ENCODE measurements at regions not wholly inside any gene's neighbourhood (a gene's known extent, or its start where the extent isn't known, plus 50 kb on each side); places are given as distances from the start of the nearest gene placed in this dataset.

DNA sequence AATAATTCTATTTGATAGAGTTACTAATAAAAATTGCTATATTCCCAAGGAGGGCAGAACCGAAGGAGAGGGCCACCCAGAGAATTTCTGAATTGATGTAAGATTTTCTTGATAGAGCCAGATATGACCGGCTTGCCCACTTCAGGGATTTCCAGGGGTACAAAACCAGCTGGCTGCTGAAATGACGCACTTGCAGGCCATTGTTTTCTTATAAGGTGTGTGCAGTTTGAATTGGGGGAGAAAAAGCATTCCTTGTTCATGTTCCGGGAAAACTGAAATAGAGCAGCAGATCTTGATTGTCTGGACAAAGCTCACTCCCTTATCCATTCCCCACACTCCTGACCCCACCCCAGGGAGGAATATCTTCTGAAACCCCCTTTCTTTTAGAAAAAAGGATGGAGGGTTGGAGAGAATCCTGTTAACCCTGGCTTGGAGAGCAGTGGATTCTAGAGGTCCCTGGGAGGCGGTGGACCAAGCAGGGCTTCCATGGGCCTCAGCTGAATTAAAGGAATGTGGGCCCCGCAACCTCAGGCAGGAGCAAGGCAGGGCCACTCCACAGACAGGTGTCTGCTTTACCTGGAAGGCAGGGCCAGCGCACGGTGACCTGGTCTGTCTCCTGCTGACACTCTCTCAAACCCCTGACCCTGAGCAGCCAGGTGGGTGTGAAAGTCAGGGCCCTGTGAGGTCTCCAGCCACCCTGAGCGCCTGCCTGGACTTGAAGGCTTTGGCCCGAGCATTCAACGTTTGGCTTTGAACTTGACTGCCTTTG, 96.4 kb downstream of the TMEM170B start:
- no peaks in the 10 kb centered on the region for H3K27me3 ChIP-seq (ENCODE audit: insufficient read depth, low read length, poor library complexity)
- no peak overlapping the region for H4K5ac ChIP-seq (ENCODE audit: low read length)
- H3K18ac ChIP-seq (ENCODE audit: low read length) = no peak overlapping the region
- DNase-seq = no peak
- H3K4ac ChIP-seq (ENCODE audit: low read depth, low read length) = no peak overlapping the region
- H2AK5ac ChIP-seq (ENCODE audit: low read length) = no peak overlapping the region
- no peaks in the 10 kb centered on the region for H3K79me1 ChIP-seq (ENCODE audit: low read length)
- H2BK5ac ChIP-seq (ENCODE audit: low read length) = no peak overlapping the region
- no peak overlapping the region for H2BK15ac ChIP-seq (replicated peaks; ENCODE audit: low read depth)
- H3K4me2 ChIP-seq (ENCODE audit: low read length) = no peak overlapping the region
- no peak overlapping the region for H3K27ac ChIP-seq (ENCODE audit: low read depth, low read length)
- no CpG with 5 or more reads among the region's 11 CpGs for WGBS (ENCODE audit: extremely low coverage, insufficient coverage, low lambda C conversion rate)
- no peaks in the 10 kb centered on the region for H3K79me2 ChIP-seq (ENCODE audit: control insufficient read depth, insufficient read depth, low read length)
- H3K36me3 ChIP-seq (ENCODE audit: control insufficient read depth, insufficient read depth, low read length) = no peaks in the 10 kb centered on the region
- H3K23ac ChIP-seq (ENCODE audit: low read length) = no peak overlapping the region
- no peak overlapping the region for H4K8ac ChIP-seq (ENCODE audit: low read depth, low read length)
- H3K9ac ChIP-seq (ENCODE audit: low read length) = no peak overlapping the region
- no peak overlapping the region for H3K4me3 ChIP-seq (ENCODE audit: low read length)
- H3K4me1 ChIP-seq (ENCODE audit: control insufficient read depth, low read depth, low read length) = no peaks in the 10 kb centered on the region
- H2BK120ac ChIP-seq (ENCODE audit: low read depth, low read length) = peak overlapping the region; percentile 8
- no peak overlapping the region for H3K56ac ChIP-seq (ENCODE audit: low read length)

DNA sequence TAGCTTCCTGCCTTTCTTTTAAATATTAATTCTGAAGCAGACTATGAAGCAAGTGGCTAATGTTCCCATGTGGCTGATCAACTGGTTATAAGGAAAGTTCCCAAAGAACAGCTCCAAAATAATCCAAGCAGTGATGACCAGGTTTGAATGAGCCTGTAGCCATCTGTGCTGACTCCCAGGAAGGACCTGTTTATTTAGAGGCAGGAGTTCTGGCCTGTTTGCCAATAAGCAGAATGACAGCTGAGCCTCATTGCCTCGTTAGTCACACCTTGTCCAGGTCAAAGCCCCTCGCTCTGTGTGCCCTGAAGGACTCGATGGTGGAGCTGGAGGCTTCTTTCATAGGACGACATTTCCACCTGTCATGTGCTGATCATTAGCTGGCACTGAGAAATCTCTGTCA, 97.4 kb downstream of the TMEM170B start:
- DNase-seq = no peak
- Histone ChIP-seq H3K4me2 (ENCODE audit: low read length) (no peak overlapping the region), H3K4me3 (ENCODE audit: low read length) (no peak overlapping the region), H3K9ac (ENCODE audit: low read length) (no peak overlapping the region), H3K4ac (ENCODE audit: low read depth, low read length) (no peak overlapping the region), H2BK15ac (replicated peaks; ENCODE audit: low read depth) (no peak overlapping the region), H3K56ac (ENCODE audit: low read length) (no peak overlapping the region), H4K8ac (ENCODE audit: low read depth, low read length) (no peak overlapping the region), H4K5ac (ENCODE audit: low read length) (no peak overlapping the region), H3K36me3 (ENCODE audit: control insufficient read depth, insufficient read depth, low read length) (no peaks in the 10 kb centered on the region), H3K23ac (ENCODE audit: low read length) (no peak overlapping the region), H3K18ac (ENCODE audit: low read length) (no peak overlapping the region), H3K27me3 (ENCODE audit: insufficient read depth, low read length, poor library complexity) (no peaks in the 10 kb centered on the region), H2BK120ac (ENCODE audit: low read depth, low read length) (no peak overlapping the region), H3K4me1 (ENCODE audit: control insufficient read depth, low read depth, low read length) (no peaks in the 10 kb centered on the region), H3K79me1 (ENCODE audit: low read length) (no peaks in the 10 kb centered on the region), H2AK5ac (ENCODE audit: low read length) (no peak overlapping the region), H2BK5ac (ENCODE audit: low read length) (no peak overlapping the region), H3K27ac (ENCODE audit: low read depth, low read length) (no peak overlapping the region), H3K79me2 (ENCODE audit: control insufficient read depth, insufficient read depth, low read length) (no peaks in the 10 kb centered on the region)
- WGBS (ENCODE audit: extremely low coverage, insufficient coverage, low lambda C conversion rate) = no CpG with 5 or more reads among the region's 4 CpGs

DNA sequence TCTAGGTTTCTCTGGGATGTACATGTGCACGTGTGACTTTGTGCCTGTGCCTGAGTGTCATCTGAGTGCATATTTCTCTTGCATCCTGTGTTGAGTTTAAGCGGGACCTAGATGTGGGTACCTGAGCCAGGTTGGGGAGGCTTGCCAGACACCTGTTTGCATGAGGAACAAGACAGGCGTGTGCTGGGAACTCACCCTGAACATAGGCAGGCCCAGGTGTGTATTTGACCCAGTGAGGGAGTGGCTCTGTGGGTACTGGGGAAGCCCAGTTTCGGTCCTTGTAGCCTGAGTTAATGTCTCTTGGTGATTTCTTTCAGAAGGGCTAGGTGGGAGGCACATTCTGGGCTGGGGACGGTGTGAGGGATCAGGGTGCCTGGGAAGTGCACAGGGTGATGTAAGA, 98.6 kb downstream of the TMEM170B start:
- Histone ChIP-seq H2AK5ac (ENCODE audit: low read length) (no peak overlapping the region), H3K23ac (ENCODE audit: low read length) (no peak overlapping the region), H2BK15ac (replicated peaks; ENCODE audit: low read depth) (no peak overlapping the region), H2BK120ac (ENCODE audit: low read depth, low read length) (no peak overlapping the region), H3K4me1 (ENCODE audit: control insufficient read depth, low read depth, low read length) (no peaks in the 10 kb centered on the region), H3K4me2 (ENCODE audit: low read length) (no peak overlapping the region), H3K4me3 (ENCODE audit: low read length) (no peak overlapping the region), H3K79me2 (ENCODE audit: control insufficient read depth, insufficient read depth, low read length) (no peaks in the 10 kb centered on the region), H3K56ac (ENCODE audit: low read length) (peak overlapping the region; percentile 10), H3K79me1 (ENCODE audit: low read length) (no peaks in the 10 kb centered on the region), H3K18ac (ENCODE audit: low read length) (no peak overlapping the region), H4K5ac (ENCODE audit: low read length) (no peak overlapping the region), H3K36me3 (ENCODE audit: control insufficient read depth, insufficient read depth, low read length) (no peaks in the 10 kb centered on the region), H2BK5ac (ENCODE audit: low read length) (no peak overlapping the region), H3K27ac (ENCODE audit: low read depth, low read length) (no peak overlapping the region), H4K8ac (ENCODE audit: low read depth, low read length) (no peak overlapping the region), H3K27me3 (ENCODE audit: insufficient read depth, low read length, poor library complexity) (no peaks in the 10 kb centered on the region), H3K4ac (ENCODE audit: low read depth, low read length) (no peak overlapping the region), H3K9ac (ENCODE audit: low read length) (no peak overlapping the region)
- no CpG with 5 or more reads among the region's 5 CpGs for WGBS (ENCODE audit: extremely low coverage, insufficient coverage, low lambda C conversion rate)
- DNase-seq = no peak

DNA sequence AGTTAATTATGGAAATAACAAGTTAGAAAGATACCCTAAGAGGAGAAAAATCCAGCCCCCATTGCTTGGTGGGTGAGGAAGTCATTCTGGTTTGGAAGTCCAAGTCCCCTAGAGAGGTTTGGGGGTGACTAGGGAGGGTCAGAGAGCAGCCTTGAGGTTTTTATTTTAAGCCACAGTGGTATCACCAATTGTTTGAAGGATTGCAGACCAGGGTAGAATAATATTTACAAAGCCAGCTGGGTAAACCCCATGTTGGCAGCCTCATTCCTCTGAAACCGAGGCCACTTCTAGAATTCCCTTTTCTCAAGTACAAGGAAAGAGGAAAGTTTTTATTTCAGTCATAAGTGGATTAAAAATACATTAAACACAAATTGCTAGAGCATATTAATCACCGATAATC, 99.7 kb downstream of the TMEM170B start:
- H3K56ac ChIP-seq (ENCODE audit: low read length) = no peak overlapping the region
- no peak overlapping the region for H4K8ac ChIP-seq (ENCODE audit: low read depth, low read length)
- H3K9ac ChIP-seq (ENCODE audit: low read length) = no peak overlapping the region
- H2AK5ac ChIP-seq (ENCODE audit: low read length) = no peak overlapping the region
- no peak overlapping the region for H3K18ac ChIP-seq (ENCODE audit: low read length)
- no peaks in the 10 kb centered on the region for H3K36me3 ChIP-seq (ENCODE audit: control insufficient read depth, insufficient read depth, low read length)
- no peak overlapping the region for H3K4ac ChIP-seq (ENCODE audit: low read depth, low read length)
- DNase-seq = no peak
- H3K4me1 ChIP-seq (ENCODE audit: control insufficient read depth, low read depth, low read length) = no peaks in the 10 kb centered on the region
- H2BK120ac ChIP-seq (ENCODE audit: low read depth, low read length) = no peak overlapping the region
- H3K27ac ChIP-seq (ENCODE audit: low read depth, low read length) = no peak overlapping the region
- no peak overlapping the region for H2BK15ac ChIP-seq (replicated peaks; ENCODE audit: low read depth)
- no peak overlapping the region for H4K5ac ChIP-seq (ENCODE audit: low read length)
- no peak overlapping the region for H2BK5ac ChIP-seq (ENCODE audit: low read length)
- H3K23ac ChIP-seq (ENCODE audit: low read length) = no peak overlapping the region
- H3K79me2 ChIP-seq (ENCODE audit: control insufficient read depth, insufficient read depth, low read length) = no peaks in the 10 kb centered on the region
- WGBS (ENCODE audit: extremely low coverage, insufficient coverage, low lambda C conversion rate) = no CpG with 5 or more reads among the region's 2 CpGs
- no peak overlapping the region for H3K4me2 ChIP-seq (ENCODE audit: low read length)
- H3K4me3 ChIP-seq (ENCODE audit: low read length) = no peak overlapping the region
- H3K27me3 ChIP-seq (ENCODE audit: insufficient read depth, low read length, poor library complexity) = no peaks in the 10 kb centered on the region
- no peaks in the 10 kb centered on the region for H3K79me1 ChIP-seq (ENCODE audit: low read length)

DNA sequence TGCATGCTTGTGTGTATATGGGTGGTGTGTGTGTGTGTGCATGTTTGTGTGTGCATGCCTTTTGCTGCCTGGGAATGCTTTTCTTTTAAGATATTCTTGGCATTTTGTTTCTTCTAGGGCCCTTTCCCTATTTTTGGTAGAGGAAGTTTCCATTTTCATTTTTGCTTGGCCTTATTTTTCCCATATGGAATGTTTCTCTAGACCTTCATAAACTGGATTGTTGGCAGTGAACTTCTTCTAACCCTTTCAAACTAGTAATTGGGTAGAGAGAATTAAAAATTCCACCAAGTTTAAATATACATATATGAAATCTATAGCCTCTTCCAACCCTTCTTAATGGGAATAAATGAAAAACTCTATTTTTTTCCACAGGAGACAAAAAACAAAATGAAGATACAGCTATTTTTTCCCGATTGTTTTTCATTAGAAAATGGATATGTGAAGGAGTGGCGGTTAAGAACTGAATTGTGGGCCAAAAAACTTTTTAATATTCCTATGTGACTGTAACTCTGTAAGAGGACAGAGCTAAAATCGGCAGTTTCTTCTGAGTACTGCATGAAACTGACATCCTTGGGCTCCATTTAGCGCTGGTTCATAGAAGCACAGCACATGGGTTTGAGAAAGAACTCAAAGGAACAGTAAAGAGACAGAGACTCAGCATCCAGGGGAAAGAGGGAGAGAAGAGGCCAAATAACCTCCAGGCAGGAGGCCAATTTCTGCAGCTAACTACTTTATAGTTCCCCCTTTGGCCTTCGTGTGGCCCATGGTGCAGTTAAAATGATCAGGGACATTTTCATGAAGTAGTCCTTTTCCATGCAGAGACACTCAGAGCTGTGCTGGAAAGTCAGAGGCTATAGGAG, 102.1 kb downstream of the TMEM170B start:
- Histone ChIP-seq H3K4ac (ENCODE audit: low read depth, low read length) (no peak overlapping the region), H2BK15ac (replicated peaks; ENCODE audit: low read depth) (no peak overlapping the region), H3K56ac (ENCODE audit: low read length) (no peak overlapping the region), H3K18ac (ENCODE audit: low read length) (no peak overlapping the region), H2BK5ac (ENCODE audit: low read length) (no peak overlapping the region), H2AK5ac (ENCODE audit: low read length) (no peak overlapping the region), H3K9ac (ENCODE audit: low read length) (no peak overlapping the region), H4K5ac (ENCODE audit: low read length) (no peak overlapping the region), H2BK120ac (ENCODE audit: low read depth, low read length) (no peak overlapping the region), H3K4me1 (ENCODE audit: control insufficient read depth, low read depth, low read length) (no peaks in the 10 kb centered on the region), H3K23ac (ENCODE audit: low read length) (no peak overlapping the region), H3K79me1 (ENCODE audit: low read length) (no peaks in the 10 kb centered on the region), H3K79me2 (ENCODE audit: control insufficient read depth, insufficient read depth, low read length) (no peaks in the 10 kb centered on the region), H3K27me3 (ENCODE audit: insufficient read depth, low read length, poor library complexity) (no peaks in the 10 kb centered on the region), H3K36me3 (ENCODE audit: control insufficient read depth, insufficient read depth, low read length) (no peaks in the 10 kb centered on the region), H3K27ac (ENCODE audit: low read depth, low read length) (no peak overlapping the region), H3K4me2 (ENCODE audit: low read length) (no peak overlapping the region), H4K8ac (ENCODE audit: low read depth, low read length) (no peak overlapping the region), H3K4me3 (ENCODE audit: low read length) (no peak overlapping the region)
- no CpG with 5 or more reads among the region's 5 CpGs for WGBS (ENCODE audit: extremely low coverage, insufficient coverage, low lambda C conversion rate)
- no peak for DNase-seq

All from mesendoderm (in vitro differentiated cells).